Loucy (cell line): ENCODE measurements at regions not wholly inside any gene's neighbourhood (a gene's known extent, or its start where the extent isn't known, plus 50 kb on each side); places are given as distances from the start of the nearest gene placed in this dataset.

ENCODE experiments used
- H2AFZ ChIP-seq: fragments of 200-600 bp; sonication (generic); 2 replicates; pipeline ENCODE4 v1.6.0; 2016; ENCODE audit warnings: antibody characterized with exemption, mild to moderate bottlenecking, low read length, moderate library complexity
- H3F3A ChIP-seq: fragments of 200-600 bp; 2 replicates; pipeline ENCODE4 v1.6.0; 2016; ENCODE audit warnings: antibody characterized with exemption, low read depth, mild to moderate bottlenecking
- H3K27me3 ChIP-seq: fragments of 200-600 bp; sonication (generic); 2 replicates; pipeline ENCODE4 v1.6.1; 2014; ENCODE audit warnings: low read length, mild to moderate bottlenecking; ENCODE audit not compliant: insufficient read depth, poor library complexity, severe bottlenecking
- H3K36me3 ChIP-seq: fragments of 200-600 bp; sonication (generic); 2 replicates; pipeline ENCODE4 v1.6.1; 2016; ENCODE audit warnings: low read length; ENCODE audit not compliant: insufficient read depth
- H3K4me1 ChIP-seq: fragments of 200-600 bp; sonication (generic); 2 replicates; pipeline ENCODE4 v1.5.1; 2014; ENCODE audit warnings: low read length, mild to moderate bottlenecking; ENCODE audit not compliant: insufficient read depth, poor library complexity, severe bottlenecking
- H3K4me2 ChIP-seq: fragments of 200-600 bp; sonication (generic); 2 replicates; pipeline ENCODE4 v1.6.0; 2014; ENCODE audit warnings: antibody characterized with exemption, low read length, low read depth, mild to moderate bottlenecking; ENCODE audit not compliant: poor library complexity, severe bottlenecking
- H3K4me3 ChIP-seq: fragments of 200-600 bp; sonication (generic); 2 replicates; pipeline ENCODE4 v1.5.1; 2014; ENCODE audit warnings: low read length, mild to moderate bottlenecking, mixed read lengths; ENCODE audit not compliant: poor library complexity, severe bottlenecking
- H3K79me2 ChIP-seq: fragments of 200-600 bp; sonication (generic); 2 replicates; pipeline ENCODE4 v1.6.1; 2014; ENCODE audit warnings: low read length; ENCODE audit not compliant: insufficient read depth
- H3K9ac ChIP-seq: fragments of 200-600 bp; sonication (generic); 2 replicates; pipeline ENCODE4 v1.6.0; 2014; ENCODE audit warnings: mild to moderate bottlenecking, low read depth, low read length, moderate library complexity; ENCODE audit not compliant: poor library complexity, severe bottlenecking
- H3K9me2 ChIP-seq: fragments of 200-600 bp; sonication (generic); replicated peaks from 2 replicates; pipeline ENCODE4 v1.6.1; 2016; ENCODE audit warnings: low read depth, low read length, mixed read lengths
- H3K9me3 ChIP-seq: fragments of 200-600 bp; sonication (generic); 2 replicates; pipeline ENCODE4 v1.6.1; 2014; ENCODE audit warnings: mild to moderate bottlenecking, antibody characterized with exemption, low read length, low read depth; ENCODE audit not compliant: insufficient read depth
- H4K20me1 ChIP-seq: fragments of 200-600 bp; sonication (generic); 2 replicates; pipeline ENCODE4 v1.6.0; 2014; ENCODE audit warnings: antibody characterized with exemption, low read length, mild to moderate bottlenecking; ENCODE audit not compliant: insufficient read depth, poor library complexity, severe bottlenecking
- CTCF ChIP-seq: fragments of 200-600 bp; sonication (generic); conservative IDR thresholded peaks from 2 replicates; pipeline ENCODE4 v1.5.1; 2014; ENCODE audit warnings: mild to moderate bottlenecking, antibody characterized with exemption, low read length
- EZH2phosphoT487 ChIP-seq: fragments of 200-600 bp; IDR thresholded peaks from 2 replicates; pipeline ENCODE4 v1.6.1; 2018; ENCODE audit warnings: antibody characterized with exemption, mild to moderate bottlenecking, moderate library complexity, borderline replicate concordance

DNA sequence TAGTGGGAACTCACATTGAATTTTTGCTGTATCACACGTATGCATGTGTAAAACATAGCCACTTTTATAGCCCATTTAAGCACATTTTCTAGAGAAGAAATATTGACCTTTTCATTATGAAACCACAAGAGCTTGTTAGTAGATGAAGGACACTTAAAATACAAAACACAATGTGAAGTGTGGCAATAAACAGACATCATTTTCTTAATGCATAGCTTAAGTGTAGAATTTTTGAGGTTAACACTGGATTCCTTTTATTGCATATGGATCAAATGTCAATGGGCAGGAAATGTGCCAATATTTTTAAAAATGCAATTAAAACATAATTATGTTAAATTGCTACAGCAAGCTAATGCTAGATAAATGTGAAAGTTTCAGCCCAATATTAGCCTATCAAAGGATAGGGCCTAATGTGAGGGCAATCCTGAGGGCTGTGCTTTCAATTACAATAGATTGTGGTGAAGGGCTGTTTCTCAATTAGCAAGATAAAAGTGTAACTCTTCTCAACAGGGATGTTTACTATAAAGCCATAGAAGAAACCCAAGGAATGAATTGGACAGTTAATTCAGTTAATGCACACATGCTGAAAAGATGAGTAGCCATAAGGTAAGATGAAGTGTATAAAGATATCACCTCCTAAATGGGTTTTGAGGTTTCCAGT is 489.0 kb upstream of the CDIN1 start:
- Histone ChIP-seq H2AFZ (no peak overlapping the region), H4K20me1 (no peaks in the 10 kb centered on the region), H3K9ac (no peak overlapping the region), H3K79me2 (no peaks in the 10 kb centered on the region), H3K36me3 (no peaks in the 10 kb centered on the region), H3K4me3 (no peak overlapping the region), H3K9me2 (no peaks in the 10 kb centered on the region), H3K4me1 (no peaks in the 10 kb centered on the region), H3K27me3 (no peaks in the 10 kb centered on the region), H3K9me3 (0 out of 2 replicates have a peak, but pooled peaks cover 6% of the 10 kb centered on the region), H3F3A (no peaks in the 10 kb centered on the region), H3K4me2 (no peak overlapping the region)
- TF ChIP-seq CTCF (no peak), EZH2phosphoT487 (no peak)

DNA sequence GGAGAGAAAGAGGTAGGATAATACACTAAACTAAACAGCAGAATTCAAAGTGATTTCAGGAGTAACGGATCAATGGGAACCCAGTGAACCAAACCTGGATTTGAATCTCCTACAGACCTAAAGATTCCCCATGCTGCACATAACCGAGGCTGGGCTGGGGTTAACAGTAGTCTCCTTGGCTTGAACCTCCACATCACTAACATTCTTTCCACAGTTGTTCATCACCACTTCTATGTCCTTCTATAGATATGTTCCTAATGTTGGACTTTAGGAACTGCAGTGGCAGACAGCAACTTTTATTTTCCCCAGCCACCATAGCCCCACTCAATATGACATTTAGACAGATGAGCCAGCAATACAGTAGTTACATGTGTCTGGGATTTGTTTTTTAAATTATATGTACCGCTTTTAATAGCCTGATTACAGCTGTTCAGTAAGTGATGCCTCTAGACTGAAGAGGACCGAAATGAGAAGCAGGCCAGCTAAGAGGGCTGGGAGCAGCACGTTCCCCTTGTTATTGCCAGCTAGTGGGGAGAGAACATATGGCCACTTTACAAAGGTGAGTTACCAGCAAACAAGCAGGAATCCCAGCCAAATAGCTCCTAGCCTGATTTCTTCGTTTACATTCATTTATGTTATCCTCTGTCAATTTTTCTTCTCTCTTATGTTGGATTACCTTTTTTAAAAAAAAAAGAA is 472.6 kb upstream of the CDIN1 start:
- H3K4me1 ChIP-seq, result no peaks in the 10 kb centered on the region
- no peak for TF ChIP-seq EZH2phosphoT487
- no peak for TF ChIP-seq CTCF
- H3K4me2 ChIP-seq, result no peak overlapping the region
- H3K36me3 ChIP-seq, result no peaks in the 10 kb centered on the region
- no peaks in the 10 kb centered on the region for H3K9me2 ChIP-seq
- H2AFZ ChIP-seq, result no peak overlapping the region
- no peak overlapping the region for H3K4me3 ChIP-seq
- no peaks in the 10 kb centered on the region for H4K20me1 ChIP-seq
- H3K9ac ChIP-seq, result no peak overlapping the region
- H3K79me2 ChIP-seq, result no peaks in the 10 kb centered on the region
- no peaks in the 10 kb centered on the region for H3F3A ChIP-seq
- no peaks in the 10 kb centered on the region for H3K27me3 ChIP-seq
- no peaks in the 10 kb centered on the region for H3K9me3 ChIP-seq

- Histone ChIP-seq H3K4me3 (no peak overlapping the region), H3K4me2 (no peak overlapping the region), H4K20me1 (no peaks in the 10 kb centered on the region), H3K27me3 (no peaks in the 10 kb centered on the region), H3K4me1 (no peaks in the 10 kb centered on the region), H3K9me3 (no peaks in the 10 kb centered on the region), H3K36me3 (no peaks in the 10 kb centered on the region), H3K79me2 (no peaks in the 10 kb centered on the region), H2AFZ (no peak overlapping the region), H3K9me2 (no peaks in the 10 kb centered on the region), H3K9ac (no peak overlapping the region), H3F3A (no peaks in the 10 kb centered on the region)
- TF ChIP-seq CTCF (no peak), EZH2phosphoT487 (no peak)
Measured at GRCh38 chr15:36108541-36108940, 470.9 kb upstream of the CDIN1 start.
